Fibroblast of pulmonary artery (primary cell): ENCODE measurements at regions not wholly inside any gene's neighbourhood (a gene's known extent, or its start where the extent isn't known, plus 50 kb on each side); places are given as distances from the start of the nearest gene placed in this dataset.
A peak's percentile ranks its signal among the peaks of the same experiment; 100 is the strongest.
"Not testable (repeated sequence)": the region's sequence is repeated elsewhere in the genome, so short reads cannot be mapped to it uniquely, and the experiment has no call there.

Source experiments
- DNase-seq: peaks from one replicate; pipeline ENCODE4 v3.0.0-alpha.2; 2010; ENCODE audit warnings: low read depth
- H3K4me3 ChIP-seq: replicated peaks from 2 replicates; pipeline ENCODE4 v1.5.1; 2011; ENCODE audit warnings: low read depth, mild to moderate bottlenecking, control low read depth, low read length, moderate library complexity
- CTCF ChIP-seq: IDR thresholded peaks from 2 replicates; pipeline ENCODE4 v1.5.1; 2011; ENCODE audit warnings: mild to moderate bottlenecking, control low read depth, low read length, inconsistent platforms; ENCODE audit errors: missing control alignments

GRCh38 chr6:2611092-2611491, 139.6 kb downstream of the MYLK4 start:
- H3K4me3 ChIP-seq, result no peak overlapping the region
- DNase-seq, result peak; percentile 54
- peak; percentile 12 for TF ChIP-seq CTCF

- no peak for DNase-seq
- no peak overlapping the region for H3K4me3 ChIP-seq
- TF ChIP-seq CTCF, result no peak
Measured at GRCh38 chr6:2608503-2608902, 142.2 kb downstream of the MYLK4 start.

GRCh38 chr6:2600363-2600762, 150.4 kb downstream of the MYLK4 start:
- no peak for DNase-seq
- TF ChIP-seq CTCF, result no peak
- no peak overlapping the region for H3K4me3 ChIP-seq

GRCh38 chr6:2599817-2600216, 150.9 kb downstream of the MYLK4 start:
- TF ChIP-seq CTCF, result no peak
- no peak overlapping the region for H3K4me3 ChIP-seq
- no peak for DNase-seq

GRCh38 chr6:2598867-2599266, 151.9 kb downstream of the MYLK4 start:
- no peak for DNase-seq
- TF ChIP-seq CTCF, result no peak
- no peak overlapping the region for H3K4me3 ChIP-seq

GRCh38 chr6:2597991-2598390, 152.7 kb downstream of the MYLK4 start:
- H3K4me3 ChIP-seq, result no peak overlapping the region
- no peak for DNase-seq
- TF ChIP-seq CTCF, result no peak

- not testable (repeated sequence) for DNase-seq, H3K4me3 ChIP-seq
Measured at GRCh38 chr6:2597457-2597856, 153.3 kb downstream of the MYLK4 start.

- H3K4me3 ChIP-seq, result no peak overlapping the region
- no peak for DNase-seq
- no peak for TF ChIP-seq CTCF
Measured at GRCh38 chr6:2596222-2596621, 154.5 kb downstream of the MYLK4 start.
